Breast epithelium (tissue), 3 donors: ENCODE measurements at regions not wholly inside any gene's neighbourhood (a gene's known extent, or its start where the extent isn't known, plus 50 kb on each side); places are given as distances from the start of the nearest gene placed in this dataset.

Source experiments
- POLR2A ChIP-seq: fragments of 450-650 bp; IDR thresholded peaks from one replicate; pipeline ENCODE4 v1.6.1; 2016; ENCODE audit warnings: antibody characterized with exemption, mild to moderate bottlenecking, moderate library complexity
- TF ChIP-seq, protein P1 (sequence below), 3 donors: fragments of 450-650 bp; IDR thresholded peaks; one replicate each; pipeline ENCODE4 v1.5.1; 2016 to 2017; ENCODE audit warnings: antibody characterized with exemption in 3 of 3, mild to moderate bottlenecking in 3 of 3, moderate library complexity in 3 of 3

DNA sequence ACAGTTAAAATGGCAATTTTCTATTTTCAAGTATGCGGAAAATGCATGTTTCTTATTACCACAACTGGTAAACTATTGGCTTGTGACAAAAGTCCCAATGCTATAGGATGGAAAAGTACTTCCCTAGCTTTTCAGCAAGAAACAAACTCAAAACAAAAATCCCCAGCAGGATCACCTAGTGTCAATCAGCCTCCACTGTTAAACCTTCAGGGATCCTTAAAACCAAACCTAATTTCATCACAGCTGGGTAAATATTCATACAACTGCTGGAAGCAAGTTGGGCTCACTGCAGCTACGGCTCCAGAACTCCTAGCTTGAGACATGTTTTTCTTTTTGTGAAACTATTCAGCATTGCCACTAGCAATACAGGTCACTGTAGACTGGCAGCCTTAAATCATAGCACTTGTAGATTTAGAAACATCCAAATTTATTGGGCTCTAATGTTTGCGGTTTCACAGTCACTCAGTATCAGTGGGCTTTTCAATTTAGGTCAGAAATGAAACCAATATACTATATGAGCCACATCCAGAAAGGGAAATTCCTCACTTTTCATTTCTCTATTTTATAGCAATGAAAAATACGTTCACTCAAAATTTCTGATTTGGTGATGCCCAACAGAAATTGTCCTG lies 145.2 kb upstream of the ANK3 start:
- TF ChIP-seq, protein P1, sequence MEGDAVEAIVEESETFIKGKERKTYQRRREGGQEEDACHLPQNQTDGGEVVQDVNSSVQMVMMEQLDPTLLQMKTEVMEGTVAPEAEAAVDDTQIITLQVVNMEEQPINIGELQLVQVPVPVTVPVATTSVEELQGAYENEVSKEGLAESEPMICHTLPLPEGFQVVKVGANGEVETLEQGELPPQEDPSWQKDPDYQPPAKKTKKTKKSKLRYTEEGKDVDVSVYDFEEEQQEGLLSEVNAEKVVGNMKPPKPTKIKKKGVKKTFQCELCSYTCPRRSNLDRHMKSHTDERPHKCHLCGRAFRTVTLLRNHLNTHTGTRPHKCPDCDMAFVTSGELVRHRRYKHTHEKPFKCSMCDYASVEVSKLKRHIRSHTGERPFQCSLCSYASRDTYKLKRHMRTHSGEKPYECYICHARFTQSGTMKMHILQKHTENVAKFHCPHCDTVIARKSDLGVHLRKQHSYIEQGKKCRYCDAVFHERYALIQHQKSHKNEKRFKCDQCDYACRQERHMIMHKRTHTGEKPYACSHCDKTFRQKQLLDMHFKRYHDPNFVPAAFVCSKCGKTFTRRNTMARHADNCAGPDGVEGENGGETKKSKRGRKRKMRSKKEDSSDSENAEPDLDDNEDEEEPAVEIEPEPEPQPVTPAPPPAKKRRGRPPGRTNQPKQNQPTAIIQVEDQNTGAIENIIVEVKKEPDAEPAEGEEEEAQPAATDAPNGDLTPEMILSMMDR (IDR thresholded peaks at IDR 0.05): no peak
- no peak for TF ChIP-seq POLR2A
